ENCODE measurements at regions not wholly inside any gene's neighbourhood (a gene's known extent, or its start where the extent isn't known, plus 50 kb on each side); places are given as distances from the start of the nearest gene placed in this dataset.

DNA sequence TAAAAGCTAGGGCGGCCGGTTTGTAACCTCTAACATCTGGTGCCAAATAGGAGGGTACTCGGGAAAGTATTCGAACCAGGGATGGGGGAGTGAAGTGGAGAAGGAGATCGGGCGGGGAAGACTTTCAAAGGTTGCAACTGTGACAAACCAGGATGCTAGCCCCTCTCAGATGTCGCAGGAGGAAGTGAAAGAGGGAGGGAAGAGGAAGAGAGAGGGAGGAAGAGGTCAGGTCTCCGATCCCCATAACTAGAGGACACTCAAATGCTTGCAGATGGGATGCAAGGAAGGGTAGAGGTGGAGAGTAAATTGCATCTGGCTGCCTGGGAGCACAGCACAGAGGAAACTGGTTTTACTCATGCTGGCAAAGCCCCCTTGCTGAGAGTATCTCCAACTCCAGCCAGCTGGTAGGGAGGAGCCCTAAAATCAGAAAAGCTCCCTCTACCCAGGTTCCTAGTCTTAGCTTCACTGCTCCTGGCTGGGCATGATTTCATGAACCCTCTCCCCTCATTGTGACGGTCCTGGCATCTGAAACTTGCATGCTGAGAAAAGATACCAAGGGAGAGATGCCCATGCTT is 696.7 kb upstream of the TBX3 start:
- Histone ChIP-seq H3K4me1 (ENCODE audit: low read length) (no peaks in the 10 kb centered on the region), H3K79me2 (ENCODE audit: low read length) (no peaks in the 10 kb centered on the region), H2AFZ (ENCODE audit: low read length) (no peak overlapping the region), H4K20me1 (ENCODE audit: insufficient read depth, low read depth, low read length) (no peaks in the 10 kb centered on the region), H3K4me2 (ENCODE audit: low read depth, low read length, poor library complexity, severe bottlenecking) (no peak overlapping the region), H3K36me3 (ENCODE audit: insufficient read depth, low read length) (no peaks in the 10 kb centered on the region), H3K4me3 (ENCODE audit: low read length) (no peak overlapping the region), H3K27me3 (ENCODE audit: low read length) (no peaks in the 10 kb centered on the region), H3K9me2 (replicated peaks; ENCODE audit: insufficient read depth, low read length) (no peaks in the 10 kb centered on the region), H3K9me3 (ENCODE audit: low read length) (no peaks in the 10 kb centered on the region), H3K9ac (ENCODE audit: low read length) (no peak overlapping the region), H3K27ac (ENCODE audit: low read length) (no peak overlapping the region)
- no peak for DNase-seq

GRCh38 chr12:115378291-115378690 is 694.3 kb upstream of the TBX3 start:
- Histone ChIP-seq H2AFZ (ENCODE audit: low read length) (no peak overlapping the region), H3K4me1 (ENCODE audit: low read length) (no peaks in the 10 kb centered on the region), H3K4me3 (ENCODE audit: low read length) (no peak overlapping the region), H3K9me2 (replicated peaks; ENCODE audit: insufficient read depth, low read length) (no peaks in the 10 kb centered on the region), H3K27me3 (ENCODE audit: low read length) (no peaks in the 10 kb centered on the region), H4K20me1 (ENCODE audit: insufficient read depth, low read depth, low read length) (no peaks in the 10 kb centered on the region), H3K9me3 (ENCODE audit: low read length) (0 out of 2 replicates have a peak, but pooled peaks cover 3% of the 10 kb centered on the region), H3K9ac (ENCODE audit: low read length) (no peak overlapping the region), H3K79me2 (ENCODE audit: low read length) (no peaks in the 10 kb centered on the region), H3K4me2 (ENCODE audit: low read depth, low read length, poor library complexity, severe bottlenecking) (no peak overlapping the region), H3K27ac (ENCODE audit: low read length) (no peak overlapping the region), H3K36me3 (ENCODE audit: insufficient read depth, low read length) (no peaks in the 10 kb centered on the region)
- no peak for DNase-seq

DNA sequence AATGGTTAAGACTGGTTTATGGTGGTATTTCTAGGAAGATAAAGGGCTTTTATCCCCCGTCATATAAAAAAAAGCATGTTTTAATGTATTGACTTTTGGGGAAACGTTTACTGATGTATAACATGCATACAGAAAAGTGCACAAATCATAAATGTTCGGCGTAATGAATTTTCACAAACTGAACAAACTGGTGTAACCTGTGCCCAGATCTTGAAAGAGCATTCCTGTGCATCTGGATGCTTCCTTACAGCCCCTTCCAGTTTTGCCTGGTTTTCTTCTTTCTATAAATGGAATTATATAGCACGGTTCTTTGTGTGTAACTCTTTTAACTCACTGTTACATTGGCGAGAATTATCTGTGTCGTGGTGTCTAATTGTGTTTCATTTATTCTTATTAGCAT is 693.8 kb upstream of the TBX3 start:
- no peak overlapping the region for H3K4me2 ChIP-seq (ENCODE audit: low read depth, low read length, poor library complexity, severe bottlenecking)

DNA sequence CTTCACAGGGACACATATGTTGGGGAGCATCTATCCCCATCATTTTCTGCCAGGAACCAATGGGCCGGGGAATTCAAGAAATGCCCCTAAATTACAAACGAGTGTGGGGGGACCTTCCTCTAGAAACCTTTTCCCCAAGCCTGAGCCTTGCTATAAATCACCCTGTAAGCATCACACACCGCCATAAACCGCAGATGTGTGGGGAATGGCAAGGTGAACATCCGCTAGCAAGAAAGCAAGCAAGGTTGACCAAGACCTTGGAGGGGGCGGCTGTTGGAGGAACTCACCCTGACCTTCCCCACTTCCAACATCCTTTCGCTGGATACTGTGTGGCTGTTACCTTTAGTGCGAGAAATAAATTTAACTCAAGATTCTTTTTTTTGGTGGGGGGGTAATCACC is 693.3 kb upstream of the TBX3 start:
- H4K20me1 ChIP-seq (ENCODE audit: insufficient read depth, low read depth, low read length): no peaks in the 10 kb centered on the region
- H3K79me2 ChIP-seq (ENCODE audit: low read length): no peaks in the 10 kb centered on the region
- no peaks in the 10 kb centered on the region for H3K36me3 ChIP-seq (ENCODE audit: insufficient read depth, low read length)
- H2AFZ ChIP-seq (ENCODE audit: low read length): no peak overlapping the region
- no peak overlapping the region for H3K4me3 ChIP-seq (ENCODE audit: low read length)
- H3K9me3 ChIP-seq (ENCODE audit: low read length): 0 out of 2 replicates have a peak, but pooled peaks cover 3% of the 10 kb centered on the region
- H3K27me3 ChIP-seq (ENCODE audit: low read length): no peaks in the 10 kb centered on the region
- no peak overlapping the region for H3K9ac ChIP-seq (ENCODE audit: low read length)
- H3K4me1 ChIP-seq (ENCODE audit: low read length): no peaks in the 10 kb centered on the region
- H3K9me2 ChIP-seq (replicated peaks; ENCODE audit: insufficient read depth, low read length): no peaks in the 10 kb centered on the region
- H3K27ac ChIP-seq (ENCODE audit: low read length): no peak overlapping the region
- no peak for DNase-seq
- H3K4me2 ChIP-seq (ENCODE audit: low read depth, low read length, poor library complexity, severe bottlenecking): no peak overlapping the region

More for the DNA sequence above, 693.8 kb upstream of the TBX3 start:
- Histone ChIP-seq H3K4me1 (ENCODE audit: low read length) (no peaks in the 10 kb centered on the region), H3K36me3 (ENCODE audit: insufficient read depth, low read length) (no peaks in the 10 kb centered on the region), H3K9me2 (replicated peaks; ENCODE audit: insufficient read depth, low read length) (no peaks in the 10 kb centered on the region), H3K27me3 (ENCODE audit: low read length) (no peaks in the 10 kb centered on the region), H2AFZ (ENCODE audit: low read length) (no peak overlapping the region), H3K9me3 (ENCODE audit: low read length) (0 out of 2 replicates have a peak, but pooled peaks cover 3% of the 10 kb centered on the region), H3K79me2 (ENCODE audit: low read length) (no peaks in the 10 kb centered on the region), H3K4me3 (ENCODE audit: low read length) (no peak overlapping the region), H3K9ac (ENCODE audit: low read length) (no peak overlapping the region), H4K20me1 (ENCODE audit: insufficient read depth, low read depth, low read length) (no peaks in the 10 kb centered on the region), H3K27ac (ENCODE audit: low read length) (no peak overlapping the region)
- no peak for DNase-seq

GRCh38 chr12:115375186-115375991 is 691.4 kb upstream of the TBX3 start:
- Histone ChIP-seq H4K20me1 (ENCODE audit: insufficient read depth, low read depth, low read length) (no peaks in the 10 kb centered on the region), H3K27ac (ENCODE audit: low read length) (no peak overlapping the region), H3K4me3 (ENCODE audit: low read length) (no peak overlapping the region), H3K36me3 (ENCODE audit: insufficient read depth, low read length) (no peaks in the 10 kb centered on the region), H3K4me1 (ENCODE audit: low read length) (no peaks in the 10 kb centered on the region), H3K9ac (ENCODE audit: low read length) (no peak overlapping the region), H3K27me3 (ENCODE audit: low read length) (no peaks in the 10 kb centered on the region), H2AFZ (ENCODE audit: low read length) (no peak overlapping the region), H3K9me3 (ENCODE audit: low read length) (0 out of 2 replicates have a peak, but pooled peaks cover 3% of the 10 kb centered on the region), H3K79me2 (ENCODE audit: low read length) (no peaks in the 10 kb centered on the region), H3K4me2 (ENCODE audit: low read depth, low read length, poor library complexity, severe bottlenecking) (no peak overlapping the region), H3K9me2 (replicated peaks; ENCODE audit: insufficient read depth, low read length) (no peaks in the 10 kb centered on the region)
- DNase-seq: no peak

GRCh38 chr12:115374480-115375185 is 690.7 kb upstream of the TBX3 start:
- no peaks in the 10 kb centered on the region for H3K9me2 ChIP-seq (replicated peaks; ENCODE audit: insufficient read depth, low read length)
- H3K36me3 ChIP-seq (ENCODE audit: insufficient read depth, low read length): no peaks in the 10 kb centered on the region
- H3K27me3 ChIP-seq (ENCODE audit: low read length): no peaks in the 10 kb centered on the region
- no peak overlapping the region for H3K27ac ChIP-seq (ENCODE audit: low read length)
- no peaks in the 10 kb centered on the region for H3K79me2 ChIP-seq (ENCODE audit: low read length)
- no peak overlapping the region for H3K9ac ChIP-seq (ENCODE audit: low read length)
- no peaks in the 10 kb centered on the region for H4K20me1 ChIP-seq (ENCODE audit: insufficient read depth, low read depth, low read length)
- H3K4me2 ChIP-seq (ENCODE audit: low read depth, low read length, poor library complexity, severe bottlenecking): no peak overlapping the region
- H3K4me1 ChIP-seq (ENCODE audit: low read length): no peaks in the 10 kb centered on the region
- H3K9me3 ChIP-seq (ENCODE audit: low read length): 0 out of 2 replicates have a peak, but pooled peaks cover 3% of the 10 kb centered on the region
- H3K4me3 ChIP-seq (ENCODE audit: low read length): no peak overlapping the region
- DNase-seq: no peak
- H2AFZ ChIP-seq (ENCODE audit: low read length): no peak overlapping the region

- DNase-seq: no peak
- H3K27ac ChIP-seq (ENCODE audit: low read length): no peak overlapping the region
- H3K9ac ChIP-seq (ENCODE audit: low read length): no peak overlapping the region
- 0 out of 2 replicates have a peak, but pooled peaks cover 3% of the 10 kb centered on the region for H3K9me3 ChIP-seq (ENCODE audit: low read length)
- H3K4me1 ChIP-seq (ENCODE audit: low read length): no peaks in the 10 kb centered on the region
- no peak overlapping the region for H3K4me3 ChIP-seq (ENCODE audit: low read length)
- no peaks in the 10 kb centered on the region for H3K27me3 ChIP-seq (ENCODE audit: low read length)
- H3K79me2 ChIP-seq (ENCODE audit: low read length): no peaks in the 10 kb centered on the region
- H3K36me3 ChIP-seq (ENCODE audit: insufficient read depth, low read length): no peaks in the 10 kb centered on the region
- H2AFZ ChIP-seq (ENCODE audit: low read length): no peak overlapping the region
- H3K9me2 ChIP-seq (replicated peaks; ENCODE audit: insufficient read depth, low read length): no peaks in the 10 kb centered on the region
- no peak overlapping the region for H3K4me2 ChIP-seq (ENCODE audit: low read depth, low read length, poor library complexity, severe bottlenecking)
- no peaks in the 10 kb centered on the region for H4K20me1 ChIP-seq (ENCODE audit: insufficient read depth, low read depth, low read length)
These were observed 687.7 kb upstream of the TBX3 start for GRCh38 chr12:115371711-115372110.

GRCh38 chr12:115370650-115371049 is 686.7 kb upstream of the TBX3 start:
- Histone ChIP-seq H3K4me1 (ENCODE audit: low read length) (no peaks in the 10 kb centered on the region), H3K27ac (ENCODE audit: low read length) (no peak overlapping the region), H3K36me3 (ENCODE audit: insufficient read depth, low read length) (no peaks in the 10 kb centered on the region), H3K9me2 (replicated peaks; ENCODE audit: insufficient read depth, low read length) (no peaks in the 10 kb centered on the region), H3K9me3 (ENCODE audit: low read length) (0 out of 2 replicates have a peak, but pooled peaks cover 3% of the 10 kb centered on the region), H3K27me3 (ENCODE audit: low read length) (no peaks in the 10 kb centered on the region), H3K79me2 (ENCODE audit: low read length) (no peaks in the 10 kb centered on the region), H2AFZ (ENCODE audit: low read length) (no peak overlapping the region), H3K4me2 (ENCODE audit: low read depth, low read length, poor library complexity, severe bottlenecking) (no peak overlapping the region), H3K9ac (ENCODE audit: low read length) (no peak overlapping the region), H3K4me3 (ENCODE audit: low read length) (no peak overlapping the region), H4K20me1 (ENCODE audit: insufficient read depth, low read depth, low read length) (no peaks in the 10 kb centered on the region)
- DNase-seq: no peak

All from Karpas-422 (cell line).